Suprapubic skin (tissue), 4 donors: ENCODE measurements at regions not wholly inside any gene's neighbourhood (a gene's known extent, or its start where the extent isn't known, plus 50 kb on each side); places are given as distances from the start of the nearest gene placed in this dataset.

ENCODE experiments used
- EP300 ChIP-seq: sonication (generic); formaldehyde crosslinking; IDR thresholded peaks from one replicate; pipeline ENCODE4 v1.6.1; 2017; ENCODE audit warnings: antibody characterized with exemption
- POLR2A ChIP-seq, 2 donors: fragments of 450-650 bp; IDR thresholded peaks; one replicate each; pipeline ENCODE4 v1.6.1; 2017; ENCODE audit warnings: antibody characterized with exemption in 2 of 2, mild to moderate bottlenecking in 2 of 2, moderate library complexity in 2 of 2
- POLR2AphosphoS5 ChIP-seq, 3 donors: sonication (generic); formaldehyde crosslinking; IDR thresholded peaks; one replicate each; pipeline ENCODE4 v1.6.1; 2017; ENCODE audit warnings: antibody characterized with exemption in 3 of 3
- TF ChIP-seq, protein P1 (sequence below), 2 donors: fragments of 200-600 bp in 1 of 2; fragments of 450-650 bp in 1 of 2; sonication (generic) in 1 of 2; IDR thresholded peaks; one replicate each; pipeline ENCODE4 v1.5.1; 2016 to 2019; ENCODE audit warnings: antibody characterized with exemption in 2 of 2, mild to moderate bottlenecking in 1 of 2, moderate library complexity in 1 of 2

DNA sequence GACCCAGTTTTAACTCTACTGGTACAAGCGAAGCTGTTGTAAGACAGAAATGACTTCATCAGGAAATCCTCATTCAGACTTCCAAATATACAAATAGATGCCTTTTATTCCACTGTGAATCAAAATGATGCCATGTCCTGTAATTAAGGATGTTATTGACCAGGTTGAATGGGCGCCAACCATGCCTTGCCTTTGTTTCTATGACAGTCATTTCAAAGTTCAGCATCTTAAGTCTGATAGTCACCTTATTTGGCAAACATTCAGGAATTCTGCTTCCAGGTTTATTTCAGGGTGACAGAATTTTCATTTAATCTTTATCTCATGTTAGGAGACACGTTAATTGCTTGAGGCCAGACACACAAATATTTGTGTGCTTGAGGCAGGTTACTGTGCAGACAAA is 592.8 kb upstream of the JAG1 start:
- TF ChIP-seq, protein P1, sequence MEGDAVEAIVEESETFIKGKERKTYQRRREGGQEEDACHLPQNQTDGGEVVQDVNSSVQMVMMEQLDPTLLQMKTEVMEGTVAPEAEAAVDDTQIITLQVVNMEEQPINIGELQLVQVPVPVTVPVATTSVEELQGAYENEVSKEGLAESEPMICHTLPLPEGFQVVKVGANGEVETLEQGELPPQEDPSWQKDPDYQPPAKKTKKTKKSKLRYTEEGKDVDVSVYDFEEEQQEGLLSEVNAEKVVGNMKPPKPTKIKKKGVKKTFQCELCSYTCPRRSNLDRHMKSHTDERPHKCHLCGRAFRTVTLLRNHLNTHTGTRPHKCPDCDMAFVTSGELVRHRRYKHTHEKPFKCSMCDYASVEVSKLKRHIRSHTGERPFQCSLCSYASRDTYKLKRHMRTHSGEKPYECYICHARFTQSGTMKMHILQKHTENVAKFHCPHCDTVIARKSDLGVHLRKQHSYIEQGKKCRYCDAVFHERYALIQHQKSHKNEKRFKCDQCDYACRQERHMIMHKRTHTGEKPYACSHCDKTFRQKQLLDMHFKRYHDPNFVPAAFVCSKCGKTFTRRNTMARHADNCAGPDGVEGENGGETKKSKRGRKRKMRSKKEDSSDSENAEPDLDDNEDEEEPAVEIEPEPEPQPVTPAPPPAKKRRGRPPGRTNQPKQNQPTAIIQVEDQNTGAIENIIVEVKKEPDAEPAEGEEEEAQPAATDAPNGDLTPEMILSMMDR (IDR thresholded peaks at IDR 0.05), result no peak
- TF ChIP-seq POLR2AphosphoS5 (IDR thresholded peaks at IDR 0.05), result no peak
- no peak for TF ChIP-seq POLR2A (IDR thresholded peaks at IDR 0.05)
- TF ChIP-seq EP300, result no peak
